Kidney (tissue), 13 donors: ENCODE measurements at regions not wholly inside any gene's neighbourhood (a gene's known extent, or its start where the extent isn't known, plus 50 kb on each side); places are given as distances from the start of the nearest gene placed in this dataset.

Experiments
- DNase-seq, 5 donors: peaks; one replicate each; pipeline ENCODE4 v3.0.0-alpha.2; 2013 to 2020
- FAIRE-seq: peaks from 2 replicates; lab custom pipeline; 2012; peaks lifted over from hg19 to GRCh38; lab: Jason Lieb, UNC
- H3K27ac ChIP-seq, 2 donors: one replicate each; pipeline ENCODE4 v1.7.0; 2013; ENCODE audit warnings: low read depth in 2 of 2, low read length in 2 of 2, inconsistent platforms in 1 of 2
- H3K27me3 ChIP-seq: one replicate; pipeline ENCODE4 v1.7.1; 2013; ENCODE audit warnings: low read length, inconsistent platforms; ENCODE audit not compliant: control insufficient read depth, insufficient read depth
- H3K36me3 ChIP-seq, 3 donors: one replicate each; pipeline versions ENCODE4 v1.7.0 to v1.7.1; 2013; ENCODE audit warnings: low read length in 3 of 3, control low read depth in 1 of 3, inconsistent platforms in 1 of 3; ENCODE audit not compliant: insufficient read depth in 3 of 3, control insufficient read depth in 2 of 3
- H3K4me1 ChIP-seq, 3 donors: one replicate each; pipeline versions ENCODE4 v1.7.0 to v1.7.1; 2013; ENCODE audit warnings: low read length in 3 of 3, inconsistent platforms in 1 of 3, low read depth in 1 of 3; ENCODE audit not compliant: control insufficient read depth in 2 of 3, insufficient read depth in 2 of 3
- H3K4me3 ChIP-seq, 3 donors: one replicate each; pipeline versions ENCODE4 v1.7.0 to v1.8.1; 2013; ENCODE audit warnings: low read length in 3 of 3, control low read depth in 1 of 3, inconsistent platforms in 1 of 3
- H3K9ac ChIP-seq, 3 donors: one replicate each; pipeline versions ENCODE4 v1.7.0 to v1.7.1; 2013; ENCODE audit warnings: low read length in 3 of 3, control low read depth in 1 of 3, inconsistent platforms in 1 of 3
- H3K9me3 ChIP-seq, 3 donors: one replicate each; pipeline versions ENCODE4 v1.7.0 to v1.7.1; 2013; ENCODE audit warnings: low read length in 3 of 3, control low read depth in 1 of 3, inconsistent platforms in 1 of 3; ENCODE audit not compliant: control insufficient read depth in 2 of 3, insufficient read depth in 1 of 3
- intact Hi-C: fragments of 100-400 bp; cut with DNase I; formaldehyde crosslinking; loops from one replicate; pipeline ENCODE4 v1.11.1; 2022
- TF ChIP-seq, protein P1 (sequence below): IDR thresholded peaks from 3 replicates; pipeline ENCODE4 v1.5.1; 2012; ENCODE audit warnings: mild to moderate bottlenecking, moderate library complexity, borderline replicate concordance; ENCODE audit not compliant: insufficient read depth; ENCODE audit errors: extremely low read depth
- donor health status: control.
- donor health status: control.
- donor health status: control.
- donor health status: control.
- donor health status: control.
- donor health status: DM: yes; HTN: yes; CAD: no.
- donor health status: Normal renal cell carcinoma (clear cell type).

DNA sequence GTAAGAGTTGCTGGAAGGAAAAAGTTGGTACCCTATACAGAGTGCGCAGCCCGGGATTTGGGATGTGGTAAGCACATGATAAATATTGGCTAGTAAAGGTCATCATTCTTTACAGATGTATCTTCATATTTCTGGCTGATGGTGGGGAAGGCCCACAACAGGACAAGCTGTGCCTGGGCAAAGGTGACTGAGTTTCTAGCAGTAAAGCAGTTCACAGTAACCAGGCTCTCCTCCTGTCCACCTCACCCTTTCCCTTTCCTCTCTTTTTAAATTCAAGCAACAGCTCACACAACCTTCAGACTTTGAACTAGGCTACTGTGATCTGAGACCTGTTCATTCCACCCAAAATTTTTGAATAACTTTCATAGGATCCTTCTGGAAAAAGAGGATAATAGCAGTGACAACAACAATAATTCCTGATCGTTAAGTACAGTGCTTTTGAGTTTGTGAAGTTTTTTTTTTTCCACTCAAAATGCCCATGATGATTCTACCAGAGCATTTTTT is 145.9 kb upstream of the TBL1XR1 start:
- Histone ChIP-seq H3K36me3 (no peaks in the 10 kb centered on the region), H3K9me3 (no peaks in the 10 kb centered on the region), H3K9ac (no peak overlapping the region), H3K27ac (peak overlapping the region in 1 of 2 donors; percentile 17), H3K27me3 (no peaks in the 10 kb centered on the region), H3K4me1 (peaks cover 5 to 17% (median 14%) of the 10 kb centered on the region in 3 donors), H3K4me3 (no peak overlapping the region)
- TF ChIP-seq, protein P1, sequence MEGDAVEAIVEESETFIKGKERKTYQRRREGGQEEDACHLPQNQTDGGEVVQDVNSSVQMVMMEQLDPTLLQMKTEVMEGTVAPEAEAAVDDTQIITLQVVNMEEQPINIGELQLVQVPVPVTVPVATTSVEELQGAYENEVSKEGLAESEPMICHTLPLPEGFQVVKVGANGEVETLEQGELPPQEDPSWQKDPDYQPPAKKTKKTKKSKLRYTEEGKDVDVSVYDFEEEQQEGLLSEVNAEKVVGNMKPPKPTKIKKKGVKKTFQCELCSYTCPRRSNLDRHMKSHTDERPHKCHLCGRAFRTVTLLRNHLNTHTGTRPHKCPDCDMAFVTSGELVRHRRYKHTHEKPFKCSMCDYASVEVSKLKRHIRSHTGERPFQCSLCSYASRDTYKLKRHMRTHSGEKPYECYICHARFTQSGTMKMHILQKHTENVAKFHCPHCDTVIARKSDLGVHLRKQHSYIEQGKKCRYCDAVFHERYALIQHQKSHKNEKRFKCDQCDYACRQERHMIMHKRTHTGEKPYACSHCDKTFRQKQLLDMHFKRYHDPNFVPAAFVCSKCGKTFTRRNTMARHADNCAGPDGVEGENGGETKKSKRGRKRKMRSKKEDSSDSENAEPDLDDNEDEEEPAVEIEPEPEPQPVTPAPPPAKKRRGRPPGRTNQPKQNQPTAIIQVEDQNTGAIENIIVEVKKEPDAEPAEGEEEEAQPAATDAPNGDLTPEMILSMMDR, result no peak
- intact Hi-C loops, result no loop called here
- no peak for FAIRE-seq
- DNase-seq, result no peak

DNA sequence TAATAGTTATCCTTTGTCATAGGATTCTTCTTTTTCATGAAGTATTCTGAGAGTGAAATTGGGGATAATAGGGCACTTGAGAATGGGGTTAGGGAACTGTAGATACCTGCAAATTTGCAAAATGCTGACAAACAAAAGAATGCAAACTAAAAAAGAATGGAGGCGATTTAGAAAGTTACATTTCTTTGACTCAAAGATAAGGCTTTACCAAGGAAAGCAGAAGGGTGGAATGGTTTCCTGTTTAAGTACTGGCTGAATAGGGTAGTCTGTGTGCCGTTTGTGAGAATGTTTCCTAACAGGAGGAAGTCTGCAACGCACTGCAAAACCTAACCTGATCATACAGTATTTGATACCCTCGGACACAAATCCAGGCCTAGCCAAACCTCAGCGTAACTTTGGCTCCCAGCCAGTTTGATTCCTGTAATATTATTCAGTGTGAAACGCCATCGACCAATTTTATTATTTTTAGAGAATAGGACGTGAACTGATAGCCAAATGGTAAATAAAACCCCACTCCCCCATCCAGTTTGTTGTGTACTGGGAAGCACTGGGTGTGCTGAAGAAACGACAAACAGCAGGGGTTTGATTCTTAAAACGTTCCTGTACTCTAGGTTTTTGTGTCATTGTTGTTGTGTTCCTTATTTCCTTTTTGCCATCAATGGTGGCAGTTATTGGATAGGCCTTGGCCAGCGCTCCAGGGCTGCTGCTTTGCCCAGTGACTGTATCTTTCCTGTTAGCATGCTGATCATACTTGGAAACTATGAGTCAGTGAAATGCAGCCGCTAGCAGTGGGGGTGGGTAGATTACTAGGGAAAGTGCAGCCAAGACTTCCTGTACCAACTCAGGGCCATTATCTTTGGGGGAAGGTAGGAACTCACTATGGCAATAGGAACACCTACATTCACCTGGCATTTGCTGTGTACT is 148.0 kb upstream of the TBL1XR1 start:
- Histone ChIP-seq H3K36me3 (no peaks in the 10 kb centered on the region), H3K4me1 (peaks cover 5 to 17% (median 16%) of the 10 kb centered on the region in 3 donors), H3K27me3 (no peaks in the 10 kb centered on the region), H3K9me3 (no peaks in the 10 kb centered on the region), H3K9ac (peak overlapping the region in 1 of 3 donors; percentile 37), H3K4me3 (no peak overlapping the region), H3K27ac (peak overlapping the region; percentile 36 to 92)
- TF ChIP-seq, protein P1, result no peak
- DNase-seq (peak; percentile 81 to 94 (median 92)), FAIRE-seq (peak; percentile 82)
- intact Hi-C loops, result no loop called here

DNA sequence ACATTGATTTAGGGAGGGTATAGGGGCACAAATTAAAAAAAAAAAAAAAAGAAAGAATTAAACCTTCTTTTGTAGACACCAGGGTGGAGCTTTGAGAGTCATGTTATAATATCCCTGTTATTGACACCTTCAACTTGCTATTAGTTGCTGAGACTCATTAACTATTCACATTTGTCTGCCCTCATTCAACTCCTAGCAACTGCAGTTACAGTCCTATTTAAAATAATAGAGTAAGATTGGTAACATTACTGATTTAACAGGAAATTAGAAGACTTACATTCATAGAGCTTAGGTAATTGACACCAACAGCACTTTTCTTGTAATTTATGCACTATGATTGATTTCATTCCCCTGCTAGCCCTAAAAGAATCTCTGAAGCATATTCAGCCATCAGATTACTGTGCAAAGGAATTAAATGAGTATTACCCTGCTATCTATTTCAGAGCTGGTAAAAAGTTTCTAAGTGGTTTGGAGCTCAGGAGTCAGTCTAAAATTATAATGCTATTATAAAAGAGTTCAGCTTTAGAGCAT is 148.8 kb upstream of the TBL1XR1 start:
- Histone ChIP-seq H3K27me3 (no peaks in the 10 kb centered on the region), H3K4me1 (peaks cover 5 to 17% (median 16%) of the 10 kb centered on the region in 3 donors), H3K27ac (peak overlapping the region; percentile 36 to 92), H3K9me3 (no peaks in the 10 kb centered on the region), H3K36me3 (no peaks in the 10 kb centered on the region), H3K9ac (peak overlapping the region in 1 of 3 donors; percentile 37), H3K4me3 (no peak overlapping the region)
- FAIRE-seq (no peak), DNase-seq (no peak)
- TF ChIP-seq, protein P1, result no peak
- intact Hi-C loops, result no loop called here
